ENCODE measurements at regions not wholly inside any gene's neighbourhood (a gene's known extent, or its start where the extent isn't known, plus 50 kb on each side); places are given as distances from the start of the nearest gene placed in this dataset.
"Not testable (repeated sequence)": the region's sequence is repeated elsewhere in the genome, so short reads cannot be mapped to it uniquely, and the experiment has no call there.

DNA sequence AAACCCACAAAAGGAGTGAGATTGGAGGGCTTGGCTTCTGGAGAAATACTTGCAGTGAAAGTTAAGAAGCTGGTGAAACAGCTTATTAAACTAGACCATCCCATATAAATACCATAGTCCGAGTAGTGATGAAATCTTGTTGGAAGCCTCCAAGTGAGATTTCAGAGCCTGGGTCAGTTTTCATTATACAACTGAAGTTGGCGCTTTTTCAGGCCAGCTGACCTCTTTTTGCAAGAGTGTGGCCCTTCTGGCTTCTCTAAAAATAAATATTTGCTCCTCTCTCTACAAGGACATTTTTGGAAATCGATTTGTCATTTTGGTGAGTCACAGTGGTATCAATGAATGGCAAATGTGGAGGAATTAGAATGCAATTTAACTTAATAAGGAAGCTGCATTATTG, 51.2 kb upstream of the THRB start:
- H3K9me3 Mint-ChIP-seq: no peaks in the 10 kb centered on the region
- no peak overlapping the region for H3K4me3 Mint-ChIP-seq
- ATAC-seq (ENCODE audit: low read depth): no peak
- no peak for DNase-seq
- H3K4me1 Mint-ChIP-seq: no peaks in the 10 kb centered on the region
- H3K27me3 Mint-ChIP-seq: no peaks in the 10 kb centered on the region
- H3K36me3 Mint-ChIP-seq: no peaks in the 10 kb centered on the region
- no peak overlapping the region for H3K27ac Mint-ChIP-seq
- POLR2A ChIA-PET: no interaction called here

DNA sequence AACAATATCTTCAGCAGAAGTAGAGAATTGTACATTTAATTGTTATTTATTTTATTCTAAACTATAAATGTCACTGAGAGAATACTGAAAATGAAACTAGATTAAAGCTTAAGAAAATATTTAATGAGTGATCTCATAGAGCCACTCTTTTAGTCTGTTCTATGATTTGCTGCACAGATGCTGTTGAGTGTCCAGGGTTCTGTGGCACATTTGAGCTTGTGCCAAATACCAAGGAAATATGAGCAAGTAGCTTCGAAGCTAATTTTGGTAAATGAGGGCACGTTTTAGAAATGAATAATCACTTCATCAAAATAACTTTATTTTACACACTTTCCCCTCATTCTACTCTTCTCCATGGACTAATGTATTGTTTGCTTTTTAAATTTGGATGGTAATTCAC, 53.6 kb upstream of the THRB start:
- Mint-ChIP-seq H3K36me3 (no peaks in the 10 kb centered on the region), H3K9me3 (no peaks in the 10 kb centered on the region), H3K27ac (no peak overlapping the region), H3K4me1 (no peaks in the 10 kb centered on the region), H3K4me3 (no peak overlapping the region), H3K27me3 (no peaks in the 10 kb centered on the region)
- ATAC-seq (ENCODE audit: low read depth) (no peak), DNase-seq (no peak)
- POLR2A ChIA-PET: no interaction called here

DNA sequence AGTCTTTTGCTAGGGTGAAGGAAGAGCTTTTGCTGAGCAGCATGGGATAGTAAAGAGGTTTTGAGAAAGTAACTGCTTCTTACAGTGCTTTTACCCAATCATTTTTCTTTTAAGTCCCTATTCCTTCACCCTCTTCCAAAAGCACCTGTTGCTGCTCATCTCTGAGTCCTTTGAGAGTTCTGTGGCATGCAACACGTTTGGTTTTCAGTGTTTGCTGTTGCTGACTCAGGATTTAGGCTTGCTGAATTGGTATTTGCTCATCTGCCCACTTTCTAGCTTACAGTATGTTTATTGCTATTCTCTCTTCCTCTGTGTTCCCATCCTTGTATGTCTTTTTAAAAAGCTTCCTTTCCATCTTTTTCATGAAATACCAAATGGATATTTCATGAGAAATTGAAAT, 55.9 kb upstream of the THRB start:
- no peak for DNase-seq
- H3K27me3 Mint-ChIP-seq: no peaks in the 10 kb centered on the region
- no peaks in the 10 kb centered on the region for H3K36me3 Mint-ChIP-seq
- H3K4me3 Mint-ChIP-seq: no peak overlapping the region
- no peak for ATAC-seq (ENCODE audit: low read depth)
- POLR2A ChIA-PET: no interaction called here
- H3K4me1 Mint-ChIP-seq: no peaks in the 10 kb centered on the region
- H3K27ac Mint-ChIP-seq: no peak overlapping the region
- H3K9me3 Mint-ChIP-seq: no peaks in the 10 kb centered on the region

DNA sequence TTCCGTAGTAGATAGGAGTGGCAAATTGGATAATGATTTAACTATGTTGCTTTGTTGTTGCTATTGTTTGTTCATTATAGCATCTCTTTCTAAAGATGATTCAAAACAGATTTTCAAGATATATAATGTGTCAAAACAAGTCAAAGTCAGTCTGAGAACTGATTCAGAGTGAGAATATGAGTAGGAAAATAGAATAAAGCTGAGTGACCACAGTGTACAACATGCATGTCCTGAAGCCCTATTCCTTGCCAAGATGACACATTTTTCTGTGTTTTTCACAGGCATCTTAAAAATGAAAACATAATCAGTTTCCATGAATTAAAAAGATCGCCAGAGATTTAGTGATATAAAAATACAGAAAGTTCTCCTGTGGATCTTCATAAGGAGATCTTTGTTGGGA, 57.0 kb upstream of the THRB start:
- Mint-ChIP-seq H3K4me3 (no peak overlapping the region), H3K9me3 (no peaks in the 10 kb centered on the region), H3K27me3 (no peaks in the 10 kb centered on the region), H3K4me1 (no peaks in the 10 kb centered on the region), H3K36me3 (no peaks in the 10 kb centered on the region), H3K27ac (no peak overlapping the region)
- POLR2A ChIA-PET: no interaction called here
- DNase-seq: no peak
- no peak for ATAC-seq (ENCODE audit: low read depth)

DNA sequence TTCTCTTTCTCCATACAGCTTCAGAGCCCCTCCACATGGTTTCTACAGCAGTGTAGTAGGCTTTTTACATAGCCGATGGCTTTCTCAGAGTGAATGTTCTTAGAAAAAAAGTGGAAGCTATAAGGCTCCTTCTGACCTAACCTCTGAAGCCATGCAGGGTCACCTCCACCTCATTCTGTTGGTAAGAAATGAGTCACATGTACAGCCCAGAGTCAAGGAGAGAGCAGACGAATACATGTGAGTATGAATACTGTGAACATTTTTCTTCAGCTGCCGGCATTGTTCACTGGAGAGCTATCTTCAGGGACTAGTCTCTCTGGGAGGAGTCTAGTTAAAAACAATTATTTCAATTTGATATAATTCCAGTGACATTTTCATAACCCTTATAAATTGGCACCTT, 68.2 kb upstream of the THRB start:
- no peak overlapping the region for H3K4me3 Mint-ChIP-seq
- H3K9me3 Mint-ChIP-seq: peaks cover 5% of the 10 kb centered on the region
- POLR2A ChIA-PET: no interaction called here
- no peak for ATAC-seq (ENCODE audit: low read depth)
- DNase-seq: no peak
- no peaks in the 10 kb centered on the region for H3K4me1 Mint-ChIP-seq
- H3K27me3 Mint-ChIP-seq: peaks cover 2% of the 10 kb centered on the region
- no peak overlapping the region for H3K27ac Mint-ChIP-seq
- no peaks in the 10 kb centered on the region for H3K36me3 Mint-ChIP-seq

DNA sequence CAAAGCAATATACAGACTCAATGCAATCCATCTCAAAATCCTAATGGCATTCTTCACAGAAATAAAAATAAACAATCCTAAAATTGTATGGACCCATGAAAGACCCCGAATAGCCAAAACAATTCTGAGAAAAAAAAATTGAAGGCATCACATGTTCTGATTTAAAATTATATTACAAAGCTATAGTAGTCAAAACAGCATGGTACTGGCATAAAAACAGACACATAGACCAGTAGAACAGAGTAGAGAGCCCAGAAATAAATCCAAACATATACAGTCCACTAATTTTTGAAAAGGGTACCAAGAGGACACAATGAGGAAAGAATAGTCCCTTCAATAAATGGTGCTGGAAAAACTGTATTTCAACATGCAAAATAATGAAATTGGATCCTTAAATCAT, 70.4 kb upstream of the THRB start:
- no peaks in the 10 kb centered on the region for H3K4me1 Mint-ChIP-seq
- ATAC-seq (ENCODE audit: low read depth) (no peak), DNase-seq (no peak)
- H3K36me3 Mint-ChIP-seq: no peaks in the 10 kb centered on the region
- H3K27ac Mint-ChIP-seq: no peak overlapping the region
- H3K4me3 Mint-ChIP-seq: no peak overlapping the region
- H3K27me3 Mint-ChIP-seq: peaks cover 2% of the 10 kb centered on the region
- POLR2A ChIA-PET: no interaction called here
- peaks cover 10% of the 10 kb centered on the region for H3K9me3 Mint-ChIP-seq

DNA sequence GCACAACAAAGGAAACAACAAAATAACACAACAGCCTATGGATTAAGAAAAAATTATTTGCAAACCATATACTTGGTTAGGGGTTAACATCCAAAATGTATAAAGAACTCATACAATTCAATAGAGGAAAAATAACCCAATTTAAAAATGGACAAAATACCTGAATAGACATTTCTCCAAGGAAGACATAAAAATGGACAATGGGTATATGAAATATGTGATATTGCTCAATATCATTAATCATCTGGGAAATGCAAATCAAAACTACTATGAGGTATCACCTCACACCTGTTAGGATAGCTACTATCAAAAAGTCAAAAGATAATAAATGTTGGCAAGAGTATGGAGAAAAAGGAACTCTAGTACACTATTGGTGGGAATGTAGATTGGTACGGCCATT, 71.0 kb upstream of the THRB start:
- Mint-ChIP-seq H3K4me3 (no peak overlapping the region), H3K4me1 (no peaks in the 10 kb centered on the region), H3K27ac (no peak overlapping the region), H3K9me3 (peaks cover 10% of the 10 kb centered on the region), H3K36me3 (no peaks in the 10 kb centered on the region), H3K27me3 (peaks cover 2% of the 10 kb centered on the region)
- POLR2A ChIA-PET: no interaction called here
- DNase-seq (no peak), ATAC-seq (ENCODE audit: low read depth) (no peak)

DNA sequence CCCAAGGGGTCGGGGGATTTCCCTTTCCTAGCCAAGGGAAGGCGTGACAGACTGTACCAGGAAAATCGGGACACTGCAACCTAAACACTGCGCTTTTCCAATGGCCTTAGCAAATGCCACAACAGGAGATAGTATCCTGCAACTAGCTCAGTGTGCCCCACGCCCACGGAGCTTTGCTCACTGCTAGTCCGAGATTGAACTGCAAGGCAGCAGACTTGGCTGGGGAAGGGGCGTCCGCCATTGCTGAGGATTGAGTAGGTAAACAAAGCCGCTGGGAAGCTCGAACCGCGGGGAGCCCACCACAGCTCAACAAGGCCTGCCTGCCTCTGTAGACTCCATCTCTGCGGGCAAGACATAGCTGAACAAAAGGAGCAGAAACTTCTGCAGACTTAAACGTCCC, 72.3 kb upstream of the THRB start:
- POLR2A ChIA-PET: no interaction called here
- no peak for DNase-seq
- H3K4me3 Mint-ChIP-seq: no peak overlapping the region

DNA sequence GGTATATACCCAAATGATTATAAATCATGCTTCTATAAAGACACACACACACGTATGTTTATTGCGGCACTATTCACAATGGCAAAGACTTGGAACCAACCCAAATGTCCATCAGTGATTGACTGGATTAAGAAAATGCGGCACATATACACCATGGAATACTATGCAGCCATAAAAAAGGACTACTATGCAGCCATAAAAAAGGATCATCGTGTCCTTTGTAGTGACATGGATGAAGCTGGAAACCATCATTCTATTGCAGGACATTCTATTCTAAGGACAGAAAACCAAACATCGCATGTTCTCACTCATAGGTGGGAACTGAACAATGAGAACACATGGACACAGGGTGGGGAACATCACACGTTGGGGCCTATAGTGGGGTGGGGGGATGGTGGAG, 77.8 kb upstream of the THRB start:
- H3K27me3 Mint-ChIP-seq; POLR2A ChIA-PET; DNase-seq; ATAC-seq (ENCODE audit: low read depth); H3K4me3 Mint-ChIP-seq; H3K36me3 Mint-ChIP-seq; H3K9me3 Mint-ChIP-seq; H3K4me1 Mint-ChIP-seq; H3K27ac Mint-ChIP-seq: not testable (repeated sequence)

More for the DNA sequence above, 72.3 kb upstream of the THRB start:
- Mint-ChIP-seq H3K27ac (no peak overlapping the region), H3K27me3 (peaks cover 2% of the 10 kb centered on the region), H3K9me3 (peaks cover 10% of the 10 kb centered on the region), H3K36me3 (no peaks in the 10 kb centered on the region), H3K4me1 (no peaks in the 10 kb centered on the region)
- ATAC-seq (ENCODE audit: low read depth): no peak

DNA sequence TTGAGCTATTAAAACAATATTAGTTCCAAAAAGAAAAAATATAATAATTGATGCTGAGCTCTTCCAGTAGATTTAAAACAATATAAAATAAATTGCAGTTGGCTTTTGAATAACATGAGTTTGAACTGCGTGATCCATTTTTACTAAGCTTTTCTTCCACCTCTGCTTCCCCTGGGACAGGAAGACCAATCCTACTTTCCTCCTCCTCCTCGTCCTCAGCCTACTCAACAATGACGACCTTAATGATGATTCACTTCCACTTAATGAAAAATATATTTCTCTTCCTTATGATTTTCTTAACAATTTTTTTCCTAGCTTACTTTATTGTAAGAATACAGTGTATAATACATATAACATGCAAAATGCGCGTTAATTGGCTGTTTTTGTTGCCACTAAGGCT, 78.9 kb upstream of the THRB start:
- no peak overlapping the region for H3K27ac Mint-ChIP-seq
- H3K4me1 Mint-ChIP-seq: no peaks in the 10 kb centered on the region
- H3K36me3 Mint-ChIP-seq: no peaks in the 10 kb centered on the region
- POLR2A ChIA-PET: no interaction called here
- H3K9me3 Mint-ChIP-seq: peaks cover 4% of the 10 kb centered on the region
- no peak for ATAC-seq (ENCODE audit: low read depth)
- H3K27me3 Mint-ChIP-seq: no peaks in the 10 kb centered on the region
- H3K4me3 Mint-ChIP-seq: no peak overlapping the region
- DNase-seq: no peak

DNA sequence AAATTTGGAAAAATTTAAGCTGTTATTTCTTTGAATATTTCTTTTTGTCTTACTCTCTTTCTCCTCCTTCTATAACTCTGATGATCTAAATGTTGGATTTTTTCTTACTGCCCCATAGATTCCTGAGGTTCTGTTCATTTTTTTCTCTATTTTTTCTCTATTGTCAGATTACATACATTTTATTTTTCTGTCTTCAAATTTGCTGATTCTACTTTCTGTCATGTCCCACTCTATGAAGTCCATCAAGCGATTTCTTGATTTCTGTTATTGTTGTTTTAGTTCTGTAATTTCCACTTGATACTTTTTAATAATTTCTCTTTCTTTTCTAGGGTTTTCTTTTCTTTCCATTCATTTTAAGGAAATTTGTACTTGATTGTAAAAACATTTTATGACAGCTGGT, 83.7 kb upstream of the THRB start:
- ATAC-seq (ENCODE audit: low read depth): no peak
- POLR2A ChIA-PET: no interaction called here

DNA sequence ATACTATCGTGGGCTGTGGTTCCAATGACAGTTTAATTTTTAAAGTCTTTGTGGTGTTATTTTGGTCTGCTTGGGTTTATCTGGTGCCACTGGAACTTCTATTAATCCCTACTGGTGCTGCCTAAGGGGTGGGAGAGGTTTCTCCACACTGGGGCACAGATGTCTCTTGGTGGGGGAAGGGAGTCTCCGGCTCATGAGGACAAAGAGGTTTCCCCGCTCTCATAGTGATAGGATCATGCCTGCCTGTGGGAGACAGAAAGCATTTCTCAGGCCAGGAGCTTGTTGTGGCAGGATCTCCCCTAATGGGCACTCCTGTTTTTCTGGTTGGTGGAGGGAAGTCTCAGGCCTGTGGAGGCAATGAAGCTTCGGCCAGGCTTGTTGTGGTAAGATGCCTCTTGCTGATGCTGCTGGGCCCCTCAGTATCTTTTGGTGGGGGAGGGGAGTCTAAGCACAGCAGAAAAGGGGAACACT, 84.3 kb upstream of the THRB start:
- Mint-ChIP-seq H3K27ac (no peak overlapping the region), H3K9me3 (peaks cover 1% of the 10 kb centered on the region), H3K4me3 (no peak overlapping the region), H3K27me3 (no peaks in the 10 kb centered on the region), H3K36me3 (no peaks in the 10 kb centered on the region), H3K4me1 (no peaks in the 10 kb centered on the region)
- ATAC-seq (ENCODE audit: low read depth) (no peak), DNase-seq (no peak)
- POLR2A ChIA-PET: no interaction called here

More for the DNA sequence above, 83.7 kb upstream of the THRB start:
- Mint-ChIP-seq H3K4me1 (no peaks in the 10 kb centered on the region), H3K9me3 (peaks cover 1% of the 10 kb centered on the region), H3K4me3 (no peak overlapping the region), H3K27me3 (no peaks in the 10 kb centered on the region), H3K36me3 (no peaks in the 10 kb centered on the region), H3K27ac (no peak overlapping the region)
- no peak for DNase-seq

DNA sequence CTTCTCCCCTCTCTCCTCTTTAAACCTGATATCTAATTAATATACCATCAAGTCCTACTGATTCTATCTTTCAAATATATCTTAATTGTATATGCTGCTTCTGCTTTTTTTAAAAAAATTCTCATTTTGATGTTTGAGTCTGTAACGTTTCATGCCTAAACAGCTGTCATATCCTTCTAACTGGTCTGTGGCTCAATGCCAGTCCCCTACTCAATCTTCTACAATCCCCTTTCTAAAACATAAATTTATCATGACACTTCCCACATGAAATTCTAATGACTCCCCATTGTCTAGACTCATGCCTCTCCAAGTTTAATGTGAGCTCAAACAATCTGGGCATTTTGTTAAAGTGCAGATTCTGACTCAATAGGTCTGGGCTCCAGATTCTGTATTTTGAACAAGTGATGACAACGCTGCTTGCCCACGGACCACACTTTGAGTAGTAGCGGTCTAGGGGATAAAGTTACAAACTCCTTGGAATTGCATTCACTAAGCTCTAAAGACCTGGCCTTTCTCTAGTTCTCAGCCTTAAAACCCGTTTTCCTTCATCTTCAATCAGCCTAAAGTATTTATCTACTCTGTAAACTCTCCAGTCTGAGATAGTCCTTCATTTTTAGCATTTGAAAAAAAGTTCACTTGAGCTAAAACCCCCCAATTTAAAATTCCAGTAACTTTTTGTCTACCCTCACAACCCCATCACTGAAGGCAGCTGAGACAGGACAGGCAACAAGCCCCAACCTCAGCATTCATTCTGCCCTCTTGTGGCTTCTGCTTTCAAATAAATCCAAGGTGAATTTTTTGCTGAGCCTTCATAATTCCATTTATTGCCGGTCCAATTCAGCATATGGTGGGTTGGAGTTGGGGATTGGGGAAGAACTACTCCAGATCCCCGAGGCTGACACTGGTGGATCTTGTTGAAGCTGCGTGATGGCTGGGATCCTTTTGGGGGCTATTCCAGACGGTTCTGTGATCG, 88.1 kb upstream of the THRB start:
- no peaks in the 10 kb centered on the region for H3K4me1 Mint-ChIP-seq
- no peaks in the 10 kb centered on the region for H3K9me3 Mint-ChIP-seq
- H3K4me3 Mint-ChIP-seq: no peak overlapping the region
- no peak overlapping the region for H3K27ac Mint-ChIP-seq
- no peaks in the 10 kb centered on the region for H3K27me3 Mint-ChIP-seq
- POLR2A ChIA-PET: no interaction called here
- no peaks in the 10 kb centered on the region for H3K36me3 Mint-ChIP-seq
- ATAC-seq (ENCODE audit: low read depth) (no peak), DNase-seq (no peak)

DNA sequence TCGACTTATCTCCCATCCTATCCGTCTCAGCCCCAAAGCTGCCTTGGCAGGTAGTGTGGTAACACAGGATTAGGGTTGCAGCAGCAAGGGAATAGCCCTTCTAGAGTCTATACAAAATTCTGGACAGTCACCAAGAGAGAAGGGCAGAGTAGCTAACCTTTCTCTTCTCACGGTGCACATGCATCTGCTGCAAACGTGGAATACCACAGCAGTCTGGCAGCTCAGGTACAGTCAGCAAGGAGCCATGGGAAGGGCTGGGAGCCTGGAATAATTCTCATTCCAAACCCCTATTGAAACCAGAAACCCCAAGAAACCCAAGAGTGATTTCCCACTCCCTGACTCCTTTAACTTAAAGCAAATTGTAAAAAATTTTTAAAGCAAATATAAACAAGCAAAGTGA, 92.3 kb upstream of the THRB start:
- H3K27ac Mint-ChIP-seq: no peak overlapping the region
- POLR2A ChIA-PET: no interaction called here
- no peaks in the 10 kb centered on the region for H3K27me3 Mint-ChIP-seq
- H3K9me3 Mint-ChIP-seq: no peaks in the 10 kb centered on the region
- no peaks in the 10 kb centered on the region for H3K36me3 Mint-ChIP-seq
- ATAC-seq (ENCODE audit: low read depth) (no peak), DNase-seq (no peak)
- H3K4me1 Mint-ChIP-seq: no peaks in the 10 kb centered on the region
- H3K4me3 Mint-ChIP-seq: no peak overlapping the region
